Glutamatergic neuron (in vitro differentiated cells): ENCODE measurements at regions not wholly inside any gene's neighbourhood (a gene's known extent, or its start where the extent isn't known, plus 50 kb on each side); places are given as distances from the start of the nearest gene placed in this dataset.
A peak's percentile ranks its signal among the peaks of the same experiment; 100 is the strongest.

ENCODE experiments used
- DNase-seq: peaks from one replicate; pipeline ENCODE4 v3.0.0; 2022
- H3K27ac Mint-ChIP-seq: one replicate; pipeline ENCODE4 v1.8.0; 2020; ENCODE audit warnings: mild to moderate bottlenecking, mixed read lengths, inconsistent platforms; ENCODE audit not compliant: unreplicated experiment
- H3K27me3 Mint-ChIP-seq: one replicate; pipeline ENCODE4 v1.8.0; 2020; ENCODE audit warnings: mild to moderate bottlenecking, moderate library complexity, mixed read lengths, inconsistent platforms; ENCODE audit not compliant: unreplicated experiment
- H3K36me3 Mint-ChIP-seq: one replicate; pipeline ENCODE4 v1.8.0; 2020; ENCODE audit warnings: mild to moderate bottlenecking, mixed read lengths, inconsistent platforms; ENCODE audit not compliant: unreplicated experiment
- H3K4me1 Mint-ChIP-seq: one replicate; pipeline ENCODE4 v1.8.0; 2020; ENCODE audit warnings: mild to moderate bottlenecking, low read depth, mixed read lengths, inconsistent platforms; ENCODE audit not compliant: unreplicated experiment
- H3K4me3 Mint-ChIP-seq: one replicate; pipeline ENCODE4 v1.8.0; 2020; ENCODE audit warnings: mild to moderate bottlenecking, mixed read lengths, inconsistent platforms; ENCODE audit not compliant: unreplicated experiment
- H3K9me3 Mint-ChIP-seq: one replicate; pipeline ENCODE4 v1.8.0; 2020; ENCODE audit warnings: mild to moderate bottlenecking, moderate library complexity, mixed read lengths, inconsistent platforms; ENCODE audit not compliant: unreplicated experiment
- TF ChIP-seq, protein P1 (sequence below): fragments of 200-600 bp; sonication (generic); IDR thresholded peaks from one replicate; pipeline ENCODE4 v1.5.0; 2021; ENCODE audit not compliant: partially characterized antibody, unreplicated experiment

GRCh38 chr21:25246546-25246945, 360.7 kb downstream of the MRPL39 start:
- TF ChIP-seq, protein P1, sequence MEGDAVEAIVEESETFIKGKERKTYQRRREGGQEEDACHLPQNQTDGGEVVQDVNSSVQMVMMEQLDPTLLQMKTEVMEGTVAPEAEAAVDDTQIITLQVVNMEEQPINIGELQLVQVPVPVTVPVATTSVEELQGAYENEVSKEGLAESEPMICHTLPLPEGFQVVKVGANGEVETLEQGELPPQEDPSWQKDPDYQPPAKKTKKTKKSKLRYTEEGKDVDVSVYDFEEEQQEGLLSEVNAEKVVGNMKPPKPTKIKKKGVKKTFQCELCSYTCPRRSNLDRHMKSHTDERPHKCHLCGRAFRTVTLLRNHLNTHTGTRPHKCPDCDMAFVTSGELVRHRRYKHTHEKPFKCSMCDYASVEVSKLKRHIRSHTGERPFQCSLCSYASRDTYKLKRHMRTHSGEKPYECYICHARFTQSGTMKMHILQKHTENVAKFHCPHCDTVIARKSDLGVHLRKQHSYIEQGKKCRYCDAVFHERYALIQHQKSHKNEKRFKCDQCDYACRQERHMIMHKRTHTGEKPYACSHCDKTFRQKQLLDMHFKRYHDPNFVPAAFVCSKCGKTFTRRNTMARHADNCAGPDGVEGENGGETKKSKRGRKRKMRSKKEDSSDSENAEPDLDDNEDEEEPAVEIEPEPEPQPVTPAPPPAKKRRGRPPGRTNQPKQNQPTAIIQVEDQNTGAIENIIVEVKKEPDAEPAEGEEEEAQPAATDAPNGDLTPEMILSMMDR = no peak
- Mint-ChIP-seq H3K4me1 (peaks cover 21% of the 10 kb centered on the region), H3K36me3 (no peaks in the 10 kb centered on the region), H3K4me3 (no peak overlapping the region), H3K27ac (peak overlapping the region; percentile 44), H3K9me3 (peaks cover 1% of the 10 kb centered on the region), H3K27me3 (peaks cover 5% of the 10 kb centered on the region)
- no peak for DNase-seq

GRCh38 chr21:25244735-25245134, 362.5 kb downstream of the MRPL39 start:
- Mint-ChIP-seq H3K36me3 (no peaks in the 10 kb centered on the region), H3K9me3 (peaks cover 1% of the 10 kb centered on the region), H3K4me3 (no peak overlapping the region), H3K27ac (no peak overlapping the region), H3K4me1 (peaks cover 18% of the 10 kb centered on the region), H3K27me3 (peaks cover 3% of the 10 kb centered on the region)
- TF ChIP-seq, protein P1 = no peak
- DNase-seq = no peak

- Mint-ChIP-seq H3K4me3 (no peak overlapping the region), H3K9me3 (peaks cover 1% of the 10 kb centered on the region), H3K36me3 (peaks cover 2% of the 10 kb centered on the region), H3K27ac (peak overlapping the region; percentile 74), H3K4me1 (peaks cover 18% of the 10 kb centered on the region), H3K27me3 (peaks cover 4% of the 10 kb centered on the region)
- TF ChIP-seq, protein P1 = no peak
- no peak for DNase-seq
Observed at GRCh38 chr21:25243808-25244207, 363.5 kb downstream of the MRPL39 start.

DNA sequence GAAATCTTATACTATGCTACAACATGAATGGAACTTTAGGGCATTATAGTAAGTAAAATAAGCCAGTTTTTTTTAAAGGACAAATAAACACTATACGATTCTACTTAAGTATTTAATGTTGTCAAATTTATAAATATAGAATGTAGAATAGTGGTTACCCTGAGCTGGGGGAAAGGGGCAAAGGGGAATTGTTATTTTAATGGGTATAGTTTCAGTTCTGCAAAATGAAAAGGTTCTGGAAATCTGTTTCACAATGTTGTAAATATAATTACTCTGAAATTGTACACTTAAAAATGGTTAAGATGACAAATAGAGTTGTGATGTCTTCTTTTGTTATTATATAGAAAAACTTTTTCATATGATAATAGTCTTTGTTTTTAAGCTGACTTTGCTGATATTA, 366.3 kb downstream of the MRPL39 start:
- Mint-ChIP-seq H3K27me3 (peaks cover 2% of the 10 kb centered on the region), H3K27ac (no peak overlapping the region), H3K9me3 (peaks cover 1% of the 10 kb centered on the region), H3K36me3 (peaks cover 5% of the 10 kb centered on the region), H3K4me3 (no peak overlapping the region), H3K4me1 (peaks cover 11% of the 10 kb centered on the region)
- TF ChIP-seq, protein P1 = no peak
- DNase-seq = no peak

DNA sequence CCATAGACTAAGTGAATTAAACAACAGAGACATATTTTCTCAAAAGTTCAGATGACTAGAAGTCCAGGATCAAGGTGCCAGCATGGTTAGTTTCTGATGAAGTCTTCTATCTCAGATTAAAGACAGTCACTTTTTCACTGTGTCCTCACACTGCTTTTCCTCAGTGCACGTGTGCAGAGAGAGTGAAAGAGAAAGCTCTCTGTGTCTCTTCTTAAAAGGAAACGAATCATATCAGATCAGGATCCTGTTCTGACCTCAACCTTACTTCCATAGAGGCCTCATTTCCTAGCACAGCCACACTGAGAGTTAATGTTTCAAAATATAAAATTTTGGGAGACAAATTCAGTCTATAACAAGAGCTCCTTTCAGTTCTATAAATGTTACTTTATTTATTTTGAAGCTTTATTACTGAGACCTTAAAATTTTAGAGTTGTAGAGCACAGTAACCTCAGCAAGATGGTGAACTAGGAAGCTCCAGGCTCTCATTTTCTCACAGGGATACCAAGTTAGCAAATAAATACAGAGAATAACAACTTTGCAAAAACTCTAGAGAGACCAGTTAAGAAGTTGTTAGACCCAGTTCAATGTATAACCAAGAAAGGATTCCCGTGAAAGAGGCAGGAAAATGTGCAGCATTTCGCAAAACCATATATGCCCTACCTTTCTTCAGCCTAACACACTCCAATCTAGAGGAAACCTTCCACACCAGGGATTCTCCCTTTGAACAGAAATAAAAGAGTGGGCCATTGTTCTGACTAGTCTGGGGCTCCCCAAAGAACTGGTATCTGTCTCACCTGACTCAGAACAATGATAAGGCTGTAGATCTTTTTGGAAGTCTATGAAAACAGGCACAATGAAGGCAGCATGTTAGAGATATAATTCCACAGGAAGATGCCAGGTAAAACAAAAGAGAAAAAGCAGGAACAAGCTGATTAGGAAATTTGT, 372.2 kb downstream of the MRPL39 start:
- no peak overlapping the region for H3K27ac Mint-ChIP-seq
- TF ChIP-seq, protein P1 = no peak
- H3K27me3 Mint-ChIP-seq = peaks cover 2% of the 10 kb centered on the region
- peaks cover 5% of the 10 kb centered on the region for H3K36me3 Mint-ChIP-seq
- H3K4me3 Mint-ChIP-seq = no peak overlapping the region
- no peaks in the 10 kb centered on the region for H3K4me1 Mint-ChIP-seq
- H3K9me3 Mint-ChIP-seq = no peaks in the 10 kb centered on the region
- no peak for DNase-seq
